K562 (cell line): ENCODE measurements at regions not wholly inside any gene's neighbourhood (a gene's known extent, or its start where the extent isn't known, plus 50 kb on each side); places are given as distances from the start of the nearest gene placed in this dataset.

ENCODE experiments used
- ATAC-seq: fragments of 200-7000 bp; cut with Tn5 transposase; 3 replicates; pipeline ENCODE4 v1.9.1; 2020; ENCODE audit warnings: moderate library complexity
- BruUV-seq: library from RNA; stranded (reverse); fragments of 400-500 nt; replicated peaks from 2 replicates; lab custom pipeline; 2021; lab: Mats Ljungman, UMichigan
- CTCF ChIA-PET: fragments of 300-600 bp; formaldehyde crosslinking; extraction: SDS; loops from one replicate; lab custom pipeline; 2021; ENCODE audit warnings: low intra/inter-chr PET ratio; lab: Yijun Ruan, JAX
- POLR2A ChIA-PET: fragments of 300-600, 350-650 bp; sonication (Branson Sonifier 250); formaldehyde crosslinking; extraction: SDS; loops from one replicate; lab custom pipeline; 2021; ENCODE audit warnings: antibody characterized with exemption, inconsistent platforms; lab: Yijun Ruan, JAX
- DNase-seq, 4 experiments: peaks; one replicate each; pipeline versions ENCODE4 v3.0.0 to v3.0.0-alpha.2; 2011 to 2018; ENCODE audit warnings: low spot score in 3 of 4, mixed read lengths in 3 of 4; ENCODE audit errors: extremely low read depth in 1 of 4
- FAIRE-seq: peaks from 2 replicates; lab custom pipeline; 2011; peaks lifted over from hg19 to GRCh38; lab: Jason Lieb, UNC
- H2AFZ ChIP-seq: 2 replicates; pipeline ENCODE4 v1.6.0; 2011; ENCODE audit warnings: low read depth, low read length, control low read depth, inconsistent platforms
- H3K27ac ChIP-seq: fragments of 200-600 bp; 3 replicates; pipeline ENCODE4 v1.8.0; 2011; ENCODE audit warnings: low read depth, mild to moderate bottlenecking, control low read depth, inconsistent platforms, low read length, moderate library complexity, mixed read lengths; ENCODE audit errors: extremely low read depth
- H3K27me3 ChIP-seq, 2 experiments: fragments of 300-600 bp in 1 of 2; 2 replicates in 1 of 2; 3 replicates in 1 of 2; pipeline versions ENCODE4 v1.6.0 to v1.8.0; 2011; ENCODE audit warnings: inconsistent platforms in 2 of 2, low read length in 2 of 2, mild to moderate bottlenecking in 1 of 2, mixed read lengths in 1 of 2, moderate library complexity in 1 of 2; ENCODE audit not compliant: control insufficient read depth in 2 of 2, insufficient read depth in 2 of 2
- H3K36me3 ChIP-seq: fragments of 300-600 bp; 3 replicates; pipeline ENCODE4 v1.8.0; 2011; ENCODE audit warnings: mild to moderate bottlenecking, low read length, inconsistent platforms; ENCODE audit not compliant: control insufficient read depth, insufficient read depth
- H3K4me1 ChIP-seq, 2 experiments: fragments of 200-600 bp in 1 of 2; replicated peaks in 1 of 2; 2 replicates in 1 of 2; 3 replicates in 1 of 2; pipeline versions ENCODE4 v1.5.1 to v1.8.0; 2011; ENCODE audit warnings: inconsistent platforms in 2 of 2, low read length in 2 of 2, mild to moderate bottlenecking in 1 of 2, mixed read lengths in 1 of 2, moderate library complexity in 1 of 2; ENCODE audit not compliant: control insufficient read depth in 2 of 2, insufficient read depth in 2 of 2
- H3K4me2 ChIP-seq: 2 replicates; pipeline ENCODE4 v1.6.1; 2011; ENCODE audit warnings: low read length, control low read depth, inconsistent platforms, mixed read lengths; ENCODE audit not compliant: insufficient read depth
- H3K4me3 ChIP-seq: fragments of 200-600 bp; sonication (generic), shearing (Covaris generic); 2 replicates; pipeline ENCODE4 v1.5.1; 2016; ENCODE audit warnings: control low read depth, inconsistent platforms
- H3K79me2 ChIP-seq: fragments of 200-600 bp; 3 replicates; pipeline ENCODE4 v1.8.0; 2011; ENCODE audit warnings: low read length, inconsistent platforms; ENCODE audit not compliant: control insufficient read depth, insufficient read depth
- H3K9ac ChIP-seq, 2 experiments: 2 replicates each; pipeline versions ENCODE4 v1.6.0 to v1.6.1; 2011; ENCODE audit warnings: low read depth in 2 of 2, low read length in 2 of 2, control low read depth in 1 of 2, inconsistent platforms in 1 of 2, mild to moderate bottlenecking in 1 of 2, mixed read lengths in 1 of 2; ENCODE audit not compliant: insufficient read depth in 1 of 2
- H3K9me1 ChIP-seq: one replicate; pipeline ENCODE4 v1.6.0; 2011; ENCODE audit warnings: inconsistent platforms, mild to moderate bottlenecking, low read length, moderate library complexity; ENCODE audit not compliant: control insufficient read depth, insufficient read depth
- H3K9me3 ChIP-seq: replicated peaks from 2 replicates; pipeline ENCODE4 v1.5.1; 2011; ENCODE audit warnings: low read depth, low read length, inconsistent platforms; ENCODE audit not compliant: control insufficient read depth, insufficient read depth
- H4K20me1 ChIP-seq: replicated peaks from 2 replicates; pipeline ENCODE4 v1.6.1; 2011; ENCODE audit warnings: low read length, inconsistent platforms, mixed read lengths; ENCODE audit not compliant: control insufficient read depth, insufficient read depth
- CCAR2 ChIP-seq: fragments of 200-400 bp; formaldehyde crosslinking; IDR thresholded peaks from 2 replicates; pipeline ENCODE4 v1.6.1; 2017; ENCODE audit warnings: mild to moderate bottlenecking, low read depth, low read length
- CREM ChIP-seq: IDR thresholded peaks from 2 replicates; pipeline ENCODE4 v1.6.1; 2014; ENCODE audit warnings: antibody characterized with exemption, low read depth
- MXI1 ChIP-seq: IDR thresholded peaks from 2 replicates; pipeline ENCODE4 v1.6.1; 2011; ENCODE audit warnings: low read depth, mild to moderate bottlenecking, improper control_type of control experiment, low read length
- NFE2 ChIP-seq: IDR thresholded peaks from 2 replicates; pipeline ENCODE4 v1.6.1; 2014; ENCODE audit warnings: antibody characterized with exemption, low read depth
- RFX1 ChIP-seq: fragments of 450-650 bp; IDR thresholded peaks from 2 replicates; pipeline ENCODE4 v1.6.1; 2016; ENCODE audit warnings: mild to moderate bottlenecking, moderate library complexity
- RUNX1 ChIP-seq: sonication (generic); IDR thresholded peaks from 2 replicates; pipeline ENCODE4 v1.6.1; 2016; ENCODE audit warnings: antibody characterized with exemption, low read depth
- SMARCE1 ChIP-seq: fragments of 450-650 bp; IDR thresholded peaks from 2 replicates; pipeline ENCODE4 v1.7.1; 2016; ENCODE audit warnings: mild to moderate bottlenecking
- SNIP1 ChIP-seq: fragments of 450-650 bp; IDR thresholded peaks from 2 replicates; pipeline ENCODE4 v1.7.1; 2017; ENCODE audit warnings: low read depth, mild to moderate bottlenecking
- SOX6 ChIP-seq: fragments of 450-650 bp; IDR thresholded peaks from 2 replicates; pipeline ENCODE4 v1.6.1; 2014; ENCODE audit warnings: mild to moderate bottlenecking
- SRF ChIP-seq, 2 experiments: fragments of 250-450, 450-650 bp in 1 of 2; sonication (Bioruptor Pico) in 1 of 2; sonication (generic) in 1 of 2; formaldehyde crosslinking; IDR thresholded peaks; 2 replicates each; pipeline versions ENCODE4 v1.5.0 to v1.5.1; 2020 to 2022; ENCODE audit warnings: mild to moderate bottlenecking in 1 of 2, missing genetic modification reagents in 1 of 2
- WHSC1 ChIP-seq: IDR thresholded peaks from one replicate; pipeline ENCODE4 v1.6.1; 2012; ENCODE audit warnings: low read length, control low read depth, inconsistent platforms
- ZNF586 ChIP-seq: fragments of 450-650 bp; formaldehyde crosslinking; conservative IDR thresholded peaks from 2 replicates; pipeline ENCODE4 v1.4.0; 2020; ENCODE audit warnings: mild to moderate bottlenecking, moderate library complexity
- ZNF75A ChIP-seq: fragments of 450-650 bp; formaldehyde crosslinking; IDR thresholded peaks from 2 replicates; pipeline ENCODE4 v1.4.0; 2020; ENCODE audit warnings: mild to moderate bottlenecking
- WGBS: fragments of 100-300 bp; shearing (Covaris generic); methylation state at CpG from one replicate; pipeline ENCODE4 v1.1.6; 2016; ENCODE audit warnings: low coverage, mixed read lengths; ENCODE audit not compliant: insufficient coverage; ENCODE audit errors: missing lambda C conversion rate; 5-methylcytosine and 5-hydroxymethylcytosine counted together
- in situ Hi-C: fragments of 300-500 bp; cut with MboI; formaldehyde crosslinking; loops from 4 replicates; pipeline ENCODE4 v1.15.0; 2018; ENCODE audit warnings: inconsistent platforms, mixed read lengths
- intact Hi-C: fragments of 100-400 bp; cut with micrococcal nuclease; formaldehyde crosslinking; loops from 2 replicates; pipeline ENCODE4 v1.14.2; 2022
- TF ChIP-seq, protein P1 (sequence below): fragments of 250-450 bp; sonication (Bioruptor Pico); IDR thresholded peaks from 2 replicates; pipeline ENCODE4 v1.5.0; 2021; ENCODE audit warnings: mild to moderate bottlenecking, moderate library complexity
- TF ChIP-seq, protein P2 (sequence below): fragments of 450-650 bp; formaldehyde crosslinking; IDR thresholded peaks from 2 replicates; pipeline ENCODE4 v1.4.0; 2020; ENCODE audit warnings: mild to moderate bottlenecking, moderate library complexity
- TF ChIP-seq, protein P3 (sequence below): fragments of 250-450 bp; sonication (Bioruptor Pico); IDR thresholded peaks from 2 replicates; pipeline ENCODE4 v1.5.0; 2020; ENCODE audit warnings: mild to moderate bottlenecking, borderline replicate concordance

DNA sequence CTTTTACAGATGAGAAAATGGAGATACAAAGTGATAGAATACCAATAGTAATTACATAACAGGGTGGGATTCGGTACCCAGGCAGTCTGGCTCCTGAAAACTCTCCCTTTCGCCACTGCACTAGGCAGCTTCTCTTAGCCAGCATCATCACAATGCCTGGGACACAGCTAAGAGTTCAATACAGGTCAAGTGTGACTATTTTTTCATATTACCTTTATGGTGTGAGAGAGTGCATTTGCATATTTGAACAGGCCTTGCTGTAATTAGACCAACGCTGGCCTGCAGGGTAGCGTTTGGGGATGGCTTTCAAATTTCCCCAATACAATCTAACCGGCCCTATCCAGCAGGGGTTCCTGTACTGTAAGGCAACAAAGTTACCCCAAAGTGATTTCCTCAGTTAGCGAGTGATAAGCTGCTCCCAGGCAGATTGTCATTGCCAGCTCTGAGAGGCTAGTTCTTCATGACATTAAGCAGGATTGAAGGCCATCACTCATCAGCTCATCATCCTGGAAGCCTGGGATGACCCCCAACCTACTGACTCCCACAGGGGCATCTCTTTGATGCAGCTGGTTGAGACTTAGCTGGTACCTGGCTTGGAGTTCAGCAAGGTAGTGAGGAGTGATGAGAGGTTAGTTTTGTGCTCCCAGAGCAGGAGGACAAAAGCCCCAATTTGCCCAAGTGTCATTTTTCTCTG is 836.8 kb upstream of the LCORL start:
- intact Hi-C loops: no loop called here
- TF ChIP-seq WHSC1: no peak
- no peak for TF ChIP-seq MXI1
- no peak for TF ChIP-seq RFX1
- TF ChIP-seq, protein P1, sequence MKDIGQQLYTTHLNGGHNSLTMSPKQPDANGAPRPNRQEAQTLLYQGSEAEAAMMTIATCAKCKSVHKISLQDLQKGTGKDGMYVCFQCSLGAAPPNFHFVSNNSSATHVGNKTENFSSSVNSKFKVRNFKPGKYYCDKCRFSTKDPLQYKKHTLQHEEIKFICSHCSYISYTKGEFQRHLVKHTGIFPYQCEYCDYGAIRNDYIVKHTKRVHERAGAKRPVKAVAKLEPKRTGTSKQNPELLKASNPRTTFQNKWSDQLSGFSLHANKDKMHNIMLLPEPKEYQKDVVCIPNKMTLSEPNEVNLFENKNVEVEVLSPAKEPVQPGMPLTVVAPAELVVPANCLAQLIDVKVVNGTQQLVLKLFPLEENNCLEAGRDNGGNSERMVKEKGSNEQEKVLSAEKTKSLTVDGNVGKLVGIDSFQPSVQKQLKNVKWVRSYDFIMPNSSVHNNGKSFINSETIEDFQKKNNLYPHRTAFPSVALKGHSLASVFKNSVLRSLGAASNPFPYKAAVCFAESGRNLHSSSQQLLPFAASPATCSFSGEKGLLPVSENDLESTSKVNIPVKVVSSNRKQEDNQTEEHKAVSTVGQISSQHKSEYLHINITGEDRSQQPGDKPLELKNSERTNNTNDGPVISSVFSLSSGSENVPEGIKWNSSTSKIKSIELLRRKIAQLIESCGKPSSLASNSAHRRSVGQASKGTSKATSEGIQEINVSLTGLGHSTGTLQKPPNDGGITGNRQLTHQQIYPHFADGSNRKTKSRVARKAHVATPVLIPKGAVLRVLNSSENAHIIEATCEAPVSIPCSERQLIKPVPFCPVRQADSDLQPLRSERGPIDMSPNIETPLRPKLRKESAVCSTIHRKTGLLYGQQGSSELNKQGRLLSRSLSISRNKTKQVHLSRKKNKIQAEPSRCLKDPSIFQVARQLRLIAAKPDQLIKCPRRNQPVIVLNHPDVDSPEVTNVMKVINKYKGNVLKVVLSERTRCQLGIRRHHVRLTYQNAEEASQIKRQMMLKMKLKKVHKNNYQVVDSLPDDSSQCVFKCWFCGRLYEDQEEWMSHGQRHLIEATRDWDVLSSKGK (CRISPR knock-in tag): no peak
- TF ChIP-seq CREM: no peak
- TF ChIP-seq RUNX1: no peak
- no peak for TF ChIP-seq CCAR2
- TF ChIP-seq SRF (CRISPR knock-in tag; IDR thresholded peaks at IDR 0.05): no peak
- no peak for TF ChIP-seq SMARCE1
- TF ChIP-seq, protein P2, sequence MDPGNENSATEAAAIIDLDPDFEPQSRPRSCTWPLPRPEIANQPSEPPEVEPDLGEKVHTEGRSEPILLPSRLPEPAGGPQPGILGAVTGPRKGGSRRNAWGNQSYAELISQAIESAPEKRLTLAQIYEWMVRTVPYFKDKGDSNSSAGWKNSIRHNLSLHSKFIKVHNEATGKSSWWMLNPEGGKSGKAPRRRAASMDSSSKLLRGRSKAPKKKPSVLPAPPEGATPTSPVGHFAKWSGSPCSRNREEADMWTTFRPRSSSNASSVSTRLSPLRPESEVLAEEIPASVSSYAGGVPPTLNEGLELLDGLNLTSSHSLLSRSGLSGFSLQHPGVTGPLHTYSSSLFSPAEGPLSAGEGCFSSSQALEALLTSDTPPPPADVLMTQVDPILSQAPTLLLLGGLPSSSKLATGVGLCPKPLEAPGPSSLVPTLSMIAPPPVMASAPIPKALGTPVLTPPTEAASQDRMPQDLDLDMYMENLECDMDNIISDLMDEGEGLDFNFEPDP (CRISPR knock-in tag): no peak
- TF ChIP-seq ZNF586: no peak
- TF ChIP-seq NFE2: no peak
- TF ChIP-seq SNIP1: no peak
- no peak for TF ChIP-seq ZNF75A
- TF ChIP-seq, protein P3, sequence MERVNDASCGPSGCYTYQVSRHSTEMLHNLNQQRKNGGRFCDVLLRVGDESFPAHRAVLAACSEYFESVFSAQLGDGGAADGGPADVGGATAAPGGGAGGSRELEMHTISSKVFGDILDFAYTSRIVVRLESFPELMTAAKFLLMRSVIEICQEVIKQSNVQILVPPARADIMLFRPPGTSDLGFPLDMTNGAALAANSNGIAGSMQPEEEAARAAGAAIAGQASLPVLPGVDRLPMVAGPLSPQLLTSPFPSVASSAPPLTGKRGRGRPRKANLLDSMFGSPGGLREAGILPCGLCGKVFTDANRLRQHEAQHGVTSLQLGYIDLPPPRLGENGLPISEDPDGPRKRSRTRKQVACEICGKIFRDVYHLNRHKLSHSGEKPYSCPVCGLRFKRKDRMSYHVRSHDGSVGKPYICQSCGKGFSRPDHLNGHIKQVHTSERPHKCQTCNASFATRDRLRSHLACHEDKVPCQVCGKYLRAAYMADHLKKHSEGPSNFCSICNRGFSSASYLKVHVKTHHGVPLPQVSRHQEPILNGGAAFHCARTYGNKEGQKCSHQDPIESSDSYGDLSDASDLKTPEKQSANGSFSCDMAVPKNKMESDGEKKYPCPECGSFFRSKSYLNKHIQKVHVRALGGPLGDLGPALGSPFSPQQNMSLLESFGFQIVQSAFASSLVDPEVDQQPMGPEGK: no peak
- TF ChIP-seq SOX6: no peak
- ChIA-PET CTCF (no interaction called here), POLR2A (no interaction called here)
- Histone ChIP-seq H2AFZ (no peak overlapping the region), H3K79me2 (no peaks in the 10 kb centered on the region), H3K9me1 (no peaks in the 10 kb centered on the region), H3K27ac (no peak overlapping the region), H3K27me3 (no peaks in the 10 kb centered on the region), H3K4me1 (no peaks in the 10 kb centered on the region), H3K9ac (no peak overlapping the region), H3K36me3 (no peaks in the 10 kb centered on the region), H3K4me2 (no peak overlapping the region), H4K20me1 (no peaks in the 10 kb centered on the region), H3K4me3 (no peak overlapping the region), H3K9me3 (no peaks in the 10 kb centered on the region)
- FAIRE-seq (no peak), ATAC-seq (no peak), DNase-seq (no peak)
- no TSS peak for BruUV-seq
- in situ Hi-C loops: no loop called here
- 0% methylated on average over 6 of the region's 6 CpGs for WGBS
